Fibroblast of the aortic adventitia (primary cell): ENCODE measurements at regions not wholly inside any gene's neighbourhood (a gene's known extent, or its start where the extent isn't known, plus 50 kb on each side); places are given as distances from the start of the nearest gene placed in this dataset.
"Not testable (repeated sequence)": the region's sequence is repeated elsewhere in the genome, so short reads cannot be mapped to it uniquely, and the experiment has no call there.

ENCODE experiments used
- DNase-seq: peaks from one replicate; pipeline ENCODE4 v3.0.0-alpha.2; 2010; ENCODE audit warnings: low read depth
- H3K4me3 ChIP-seq: 2 replicates; pipeline ENCODE4 v1.5.1; 2011; ENCODE audit warnings: low read depth, mild to moderate bottlenecking, control low read depth, low read length, moderate library complexity
- CTCF ChIP-seq: IDR thresholded peaks from 2 replicates; pipeline ENCODE4 v1.5.1; 2011; ENCODE audit warnings: mild to moderate bottlenecking, low read length, control low read depth, inconsistent platforms; ENCODE audit not compliant: insufficient read depth

- no peak for DNase-seq
- H3K4me3 ChIP-seq: no peak overlapping the region
- no peak for TF ChIP-seq CTCF
These were observed 123.2 kb downstream of the RTP4 start for GRCh38 chr3:187491371-187491770.

- H3K4me3 ChIP-seq: no peak overlapping the region
- no peak for DNase-seq
- no peak for TF ChIP-seq CTCF
These were observed 122.2 kb downstream of the RTP4 start for GRCh38 chr3:187490366-187490765.

GRCh38 chr3:187484547-187485295 lies 116.5 kb downstream of the RTP4 start:
- no peak for TF ChIP-seq CTCF
- no peak for DNase-seq
- no peak overlapping the region for H3K4me3 ChIP-seq

GRCh38 chr3:187481426-187481825 lies 113.2 kb downstream of the RTP4 start:
- TF ChIP-seq CTCF: no peak
- no peak for DNase-seq
- no peak overlapping the region for H3K4me3 ChIP-seq

- not testable (repeated sequence) for DNase-seq, H3K4me3 ChIP-seq
These were observed 107.4 kb downstream of the RTP4 start for GRCh38 chr3:187475613-187476012.

- H3K4me3 ChIP-seq: no peak overlapping the region
- TF ChIP-seq CTCF: no peak
- DNase-seq: no peak
These were observed 105.7 kb downstream of the RTP4 start for GRCh38 chr3:187473778-187474406.

GRCh38 chr3:187466306-187466705 lies 98.1 kb downstream of the RTP4 start:
- DNase-seq, H3K4me3 ChIP-seq: not testable (repeated sequence)

GRCh38 chr3:187465503-187465902 lies 97.3 kb downstream of the RTP4 start:
- no peak for TF ChIP-seq CTCF
- no peak overlapping the region for H3K4me3 ChIP-seq
- no peak for DNase-seq
